GM06990 (cell line): ENCODE measurements at regions not wholly inside any gene's neighbourhood (a gene's known extent, or its start where the extent isn't known, plus 50 kb on each side); places are given as distances from the start of the nearest gene placed in this dataset.

ENCODE experiments used
- DNase-seq: peaks from one replicate; pipeline ENCODE4 v3.0.0-alpha.2; 2011; ENCODE audit not compliant: insufficient read length; ENCODE audit errors: extremely low read depth
- H3K27me3 ChIP-seq: replicated peaks from 2 replicates; pipeline ENCODE4 v1.6.0; 2011; ENCODE audit warnings: low read length; ENCODE audit not compliant: control insufficient read depth, insufficient read depth
- H3K36me3 ChIP-seq: 2 replicates; pipeline ENCODE4 v1.5.1; 2011; ENCODE audit warnings: low read length; ENCODE audit not compliant: control insufficient read depth, insufficient read depth
- H3K4me3 ChIP-seq: replicated peaks from 2 replicates; pipeline ENCODE4 v1.5.1; 2011; ENCODE audit warnings: low read depth, mild to moderate bottlenecking, control low read depth, low read length
- CTCF ChIP-seq: IDR thresholded peaks from 2 replicates; pipeline ENCODE4 v1.5.1; 2011; ENCODE audit warnings: low read length, control low read depth, mild to moderate bottlenecking, inconsistent platforms; ENCODE audit not compliant: insufficient read depth, poor library complexity, severe bottlenecking

- Histone ChIP-seq H3K27me3 (no peaks in the 10 kb centered on the region; the same call in 1 of the 2 replicates), H3K36me3 (no peaks in the 10 kb centered on the region), H3K4me3 (no peak overlapping the region)
- TF ChIP-seq CTCF: no peak
- peak; percentile 39 for DNase-seq
These were observed 143.0 kb upstream of the ZFHX3 start for GRCh38 chr16:73190688-73191659.

GRCh38 chr16:73190256-73190655 is 142.3 kb upstream of the ZFHX3 start:
- no peaks in the 10 kb centered on the region; the same call in 1 of the 2 replicates for H3K27me3 ChIP-seq
- no peak for DNase-seq
- TF ChIP-seq CTCF: no peak
- no peak overlapping the region for H3K4me3 ChIP-seq
- no peaks in the 10 kb centered on the region for H3K36me3 ChIP-seq

GRCh38 chr16:73189136-73189535 is 141.2 kb upstream of the ZFHX3 start:
- no peak for TF ChIP-seq CTCF
- no peaks in the 10 kb centered on the region; the same call in 1 of the 2 replicates for H3K27me3 ChIP-seq
- no peak overlapping the region for H3K4me3 ChIP-seq
- no peaks in the 10 kb centered on the region for H3K36me3 ChIP-seq
- DNase-seq: no peak

GRCh38 chr16:73186752-73187601 is 139.0 kb upstream of the ZFHX3 start:
- no peaks in the 10 kb centered on the region for H3K36me3 ChIP-seq
- no peak overlapping the region for H3K4me3 ChIP-seq
- TF ChIP-seq CTCF: no peak
- no peaks in the 10 kb centered on the region; the same call in 1 of the 2 replicates for H3K27me3 ChIP-seq
- no peak for DNase-seq

GRCh38 chr16:73185737-73186136 is 137.8 kb upstream of the ZFHX3 start:
- no peaks in the 10 kb centered on the region for H3K36me3 ChIP-seq
- no peak for TF ChIP-seq CTCF
- no peak for DNase-seq

More at GRCh38 chr16:73185737-73186136, 137.8 kb upstream of the ZFHX3 start:
- Histone ChIP-seq H3K27me3 (no peaks in the 10 kb centered on the region; the same call in 1 of the 2 replicates), H3K4me3 (no peak overlapping the region)
